ENCODE measurements at regions not wholly inside any gene's neighbourhood (a gene's known extent, or its start where the extent isn't known, plus 50 kb on each side); places are given as distances from the start of the nearest gene placed in this dataset.

DNA sequence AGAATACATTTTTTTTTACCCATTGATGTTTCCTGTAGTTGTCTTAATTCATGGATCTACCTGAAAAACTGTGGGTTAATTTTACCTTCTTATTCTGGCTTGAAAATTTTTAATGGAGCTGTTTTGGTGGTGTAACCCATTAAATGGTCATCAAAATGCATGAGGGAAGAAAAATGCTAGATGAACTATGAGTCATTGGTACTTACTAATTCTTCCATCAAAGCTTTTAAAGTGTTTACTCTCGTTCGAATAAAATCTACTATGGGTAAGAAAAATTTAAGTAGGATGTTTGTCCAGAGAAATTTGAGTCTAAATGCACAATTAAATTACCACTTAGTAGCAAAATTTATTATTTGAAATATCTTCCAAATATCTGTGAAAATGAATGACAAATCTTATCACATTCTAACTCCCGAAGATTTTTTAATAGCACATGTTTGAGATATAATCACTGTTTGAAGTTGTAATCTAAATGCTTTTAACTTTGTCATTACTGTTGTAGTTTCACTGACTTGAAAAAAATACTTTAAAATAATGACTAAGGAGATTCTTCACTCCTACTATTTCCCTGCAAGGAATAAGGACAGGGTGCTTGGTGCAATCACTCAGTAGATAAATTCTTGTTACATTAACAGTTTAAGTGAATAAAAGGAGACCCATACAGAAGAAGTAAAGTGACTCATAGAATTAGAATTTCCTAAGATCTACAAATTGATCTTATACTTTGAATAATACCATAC lies 437.7 kb downstream of the IRS2 start:
- no peak overlapping the region for H3K27ac ChIP-seq (ENCODE audit: low read depth in 1 of 2, low read length in 2 of 2)
- H3K9ac ChIP-seq (ENCODE audit: insufficient read depth, low read length, poor library complexity, severe bottlenecking), result no peak overlapping the region
- H3K4me3 ChIP-seq (replicated peaks in 1 of 3; ENCODE audit: low read depth in 2 of 3, low read length in 3 of 3), result no peak overlapping the region
- H2AFZ ChIP-seq (ENCODE audit: insufficient read depth, low read depth, low read length, poor library complexity, severe bottlenecking), result no peak overlapping the region
- no peaks in the 10 kb centered on the region for H3K79me2 ChIP-seq (ENCODE audit: insufficient read depth, low read length)
- intact Hi-C loops (cut with micrococcal nuclease), result no loop called here
- H3K9me3 ChIP-seq (replicated peaks in 1 of 2; ENCODE audit: control insufficient read depth in 1 of 2, insufficient read depth in 1 of 2, low read length in 2 of 2), result peaks cover 0 to 7% of the 10 kb centered on the region in 2 donors
- H3K36me3 ChIP-seq (replicated peaks in 1 of 2; ENCODE audit: control insufficient read depth in 1 of 2, insufficient read depth in 2 of 2, low read length in 2 of 2), result no peaks in the 10 kb centered on the region
- no peak overlapping the region for H3K4me2 ChIP-seq (replicated peaks; ENCODE audit: extremely low read depth, low read length, poor library complexity, severe bottlenecking)
- no peaks in the 10 kb centered on the region for H3K36me3 Mint-ChIP-seq
- no peak for DNase-seq
- H3K4me1 Mint-ChIP-seq, result no peaks in the 10 kb centered on the region
- TF ChIP-seq, protein P1, sequence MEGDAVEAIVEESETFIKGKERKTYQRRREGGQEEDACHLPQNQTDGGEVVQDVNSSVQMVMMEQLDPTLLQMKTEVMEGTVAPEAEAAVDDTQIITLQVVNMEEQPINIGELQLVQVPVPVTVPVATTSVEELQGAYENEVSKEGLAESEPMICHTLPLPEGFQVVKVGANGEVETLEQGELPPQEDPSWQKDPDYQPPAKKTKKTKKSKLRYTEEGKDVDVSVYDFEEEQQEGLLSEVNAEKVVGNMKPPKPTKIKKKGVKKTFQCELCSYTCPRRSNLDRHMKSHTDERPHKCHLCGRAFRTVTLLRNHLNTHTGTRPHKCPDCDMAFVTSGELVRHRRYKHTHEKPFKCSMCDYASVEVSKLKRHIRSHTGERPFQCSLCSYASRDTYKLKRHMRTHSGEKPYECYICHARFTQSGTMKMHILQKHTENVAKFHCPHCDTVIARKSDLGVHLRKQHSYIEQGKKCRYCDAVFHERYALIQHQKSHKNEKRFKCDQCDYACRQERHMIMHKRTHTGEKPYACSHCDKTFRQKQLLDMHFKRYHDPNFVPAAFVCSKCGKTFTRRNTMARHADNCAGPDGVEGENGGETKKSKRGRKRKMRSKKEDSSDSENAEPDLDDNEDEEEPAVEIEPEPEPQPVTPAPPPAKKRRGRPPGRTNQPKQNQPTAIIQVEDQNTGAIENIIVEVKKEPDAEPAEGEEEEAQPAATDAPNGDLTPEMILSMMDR (IDR thresholded peaks at IDR 0.05), result no peak
- peaks cover 0 to 10% (median 3%) of the 10 kb centered on the region in 7 donors for H3K9me3 Mint-ChIP-seq
- no peaks in the 10 kb centered on the region for H4K20me1 ChIP-seq (ENCODE audit: insufficient read depth, low read length)
- no peak overlapping the region for H3K4me3 Mint-ChIP-seq
- no peaks in the 10 kb centered on the region for H3K4me1 ChIP-seq (ENCODE audit: control insufficient read depth in 1 of 2, insufficient read depth in 2 of 2, low read length in 2 of 2)
- no peak overlapping the region for H3K27ac Mint-ChIP-seq
- H3K27me3 ChIP-seq (ENCODE audit: control insufficient read depth in 2 of 2, insufficient read depth in 2 of 2, low read length in 2 of 2), result peaks cover 0 to 5% of the 10 kb centered on the region in 2 donors
- peaks cover 4 to 12% (median 7%) of the 10 kb centered on the region in 3 donors for H3K27me3 Mint-ChIP-seq (ENCODE audit: low read depth in 3 of 3)
- WGBS (ENCODE audit: insufficient coverage), result no CpG with 5 or more reads among the region's 3 CpGs

DNA sequence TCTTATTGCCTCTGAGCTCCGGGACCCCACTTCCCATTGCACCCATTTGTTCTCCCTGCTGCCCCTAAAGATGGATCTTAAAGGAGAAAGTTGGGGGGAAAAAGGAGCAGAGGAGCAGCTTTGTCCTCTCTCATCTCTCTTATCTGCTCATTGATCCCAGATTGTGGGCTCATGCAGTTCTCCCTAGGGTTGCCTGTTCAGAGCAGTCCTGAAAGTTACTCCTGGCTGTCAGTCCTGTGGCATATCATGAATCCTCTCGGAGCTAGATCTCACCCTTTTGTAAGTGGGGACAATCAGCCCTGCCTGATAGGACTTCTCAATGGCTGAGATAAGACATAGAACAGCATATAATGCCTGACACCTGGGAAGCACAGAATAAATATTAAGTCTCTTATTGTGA lies 440.3 kb downstream of the IRS2 start:
- WGBS (ENCODE audit: insufficient coverage), result 100% methylated on average over 1 of the region's 2 CpGs
- intact Hi-C loops (cut with micrococcal nuclease), result no loop called here
- no peak overlapping the region for H3K27ac ChIP-seq (ENCODE audit: low read depth in 1 of 2, low read length in 2 of 2)
- no peak overlapping the region for H2AFZ ChIP-seq (ENCODE audit: insufficient read depth, low read depth, low read length, poor library complexity, severe bottlenecking)
- no peaks in the 10 kb centered on the region for H3K9me3 ChIP-seq (replicated peaks in 1 of 2; ENCODE audit: control insufficient read depth in 1 of 2, insufficient read depth in 1 of 2, low read length in 2 of 2)
- H3K79me2 ChIP-seq (ENCODE audit: insufficient read depth, low read length), result no peaks in the 10 kb centered on the region
- H3K4me1 ChIP-seq (ENCODE audit: control insufficient read depth in 1 of 2, insufficient read depth in 2 of 2, low read length in 2 of 2), result no peaks in the 10 kb centered on the region
- DNase-seq, result no peak
- Mint-ChIP-seq H3K4me3 (no peak overlapping the region), H3K4me1 (no peaks in the 10 kb centered on the region), H3K27ac (no peak overlapping the region), H3K27me3 (ENCODE audit: low read depth in 3 of 3) (peaks cover 3 to 8% (median 7%) of the 10 kb centered on the region in 3 donors), H3K36me3 (no peaks in the 10 kb centered on the region), H3K9me3 (peaks cover 1 to 3% (median 2%) of the 10 kb centered on the region in 7 donors)
- H3K4me2 ChIP-seq (replicated peaks; ENCODE audit: extremely low read depth, low read length, poor library complexity, severe bottlenecking), result no peak overlapping the region
- no peaks in the 10 kb centered on the region for H4K20me1 ChIP-seq (ENCODE audit: insufficient read depth, low read length)
- peaks cover 0 to 5% of the 10 kb centered on the region in 2 donors for H3K27me3 ChIP-seq (ENCODE audit: control insufficient read depth in 2 of 2, insufficient read depth in 2 of 2, low read length in 2 of 2)
- TF ChIP-seq, protein P1 (IDR thresholded peaks at IDR 0.05), result no peak
- no peak overlapping the region for H3K4me3 ChIP-seq (replicated peaks in 1 of 3; ENCODE audit: low read depth in 2 of 3, low read length in 3 of 3)
- no peak overlapping the region for H3K9ac ChIP-seq (ENCODE audit: insufficient read depth, low read length, poor library complexity, severe bottlenecking)
- H3K36me3 ChIP-seq (replicated peaks in 1 of 2; ENCODE audit: control insufficient read depth in 1 of 2, insufficient read depth in 2 of 2, low read length in 2 of 2), result no peaks in the 10 kb centered on the region

Measured in CD14-positive monocyte (primary cell).